K562 (cell line): ENCODE measurements at regions not wholly inside any gene's neighbourhood (a gene's known extent, or its start where the extent isn't known, plus 50 kb on each side); places are given as distances from the start of the nearest gene placed in this dataset.

ENCODE experiments used
- ATAC-seq: fragments of 200-7000 bp; cut with Tn5 transposase; 3 replicates; pipeline ENCODE4 v1.9.1; 2020; ENCODE audit warnings: moderate library complexity
- BruUV-seq: library from RNA; stranded (reverse); fragments of 400-500 nt; replicated peaks from 2 replicates; lab custom pipeline; 2021; lab: Mats Ljungman, UMichigan
- CTCF ChIA-PET: fragments of 300-600 bp; formaldehyde crosslinking; extraction: SDS; loops from one replicate; lab custom pipeline; 2021; ENCODE audit warnings: low intra/inter-chr PET ratio; lab: Yijun Ruan, JAX
- POLR2A ChIA-PET: fragments of 300-600, 350-650 bp; sonication (Branson Sonifier 250); formaldehyde crosslinking; extraction: SDS; loops from one replicate; lab custom pipeline; 2021; ENCODE audit warnings: antibody characterized with exemption, inconsistent platforms; lab: Yijun Ruan, JAX
- DNase-seq, 4 experiments: peaks; one replicate each; pipeline versions ENCODE4 v3.0.0 to v3.0.0-alpha.2; 2011 to 2018; ENCODE audit warnings: low spot score in 3 of 4, mixed read lengths in 3 of 4; ENCODE audit errors: extremely low read depth in 1 of 4
- FAIRE-seq: peaks from 2 replicates; lab custom pipeline; 2011; peaks lifted over from hg19 to GRCh38; lab: Jason Lieb, UNC
- H2AFZ ChIP-seq: 2 replicates; pipeline ENCODE4 v1.6.0; 2011; ENCODE audit warnings: low read depth, low read length, control low read depth, inconsistent platforms
- H3K27ac ChIP-seq: fragments of 200-600 bp; 3 replicates; pipeline ENCODE4 v1.8.0; 2011; ENCODE audit warnings: low read depth, mild to moderate bottlenecking, control low read depth, inconsistent platforms, low read length, moderate library complexity, mixed read lengths; ENCODE audit errors: extremely low read depth
- H3K27me3 ChIP-seq, 2 experiments: fragments of 300-600 bp in 1 of 2; 2 replicates in 1 of 2; 3 replicates in 1 of 2; pipeline versions ENCODE4 v1.6.0 to v1.8.0; 2011; ENCODE audit warnings: inconsistent platforms in 2 of 2, low read length in 2 of 2, mild to moderate bottlenecking in 1 of 2, mixed read lengths in 1 of 2, moderate library complexity in 1 of 2; ENCODE audit not compliant: control insufficient read depth in 2 of 2, insufficient read depth in 2 of 2
- H3K36me3 ChIP-seq: fragments of 300-600 bp; 3 replicates; pipeline ENCODE4 v1.8.0; 2011; ENCODE audit warnings: mild to moderate bottlenecking, low read length, inconsistent platforms; ENCODE audit not compliant: control insufficient read depth, insufficient read depth
- H3K4me1 ChIP-seq, 2 experiments: fragments of 200-600 bp in 1 of 2; replicated peaks in 1 of 2; 2 replicates in 1 of 2; 3 replicates in 1 of 2; pipeline versions ENCODE4 v1.5.1 to v1.8.0; 2011; ENCODE audit warnings: inconsistent platforms in 2 of 2, low read length in 2 of 2, mild to moderate bottlenecking in 1 of 2, mixed read lengths in 1 of 2, moderate library complexity in 1 of 2; ENCODE audit not compliant: control insufficient read depth in 2 of 2, insufficient read depth in 2 of 2
- H3K4me2 ChIP-seq: 2 replicates; pipeline ENCODE4 v1.6.1; 2011; ENCODE audit warnings: low read length, control low read depth, inconsistent platforms, mixed read lengths; ENCODE audit not compliant: insufficient read depth
- H3K4me3 ChIP-seq: fragments of 200-600 bp; sonication (generic), shearing (Covaris generic); 2 replicates; pipeline ENCODE4 v1.5.1; 2016; ENCODE audit warnings: control low read depth, inconsistent platforms
- H3K79me2 ChIP-seq: fragments of 200-600 bp; 3 replicates; pipeline ENCODE4 v1.8.0; 2011; ENCODE audit warnings: low read length, inconsistent platforms; ENCODE audit not compliant: control insufficient read depth, insufficient read depth
- H3K9ac ChIP-seq, 2 experiments: 2 replicates each; pipeline versions ENCODE4 v1.6.0 to v1.6.1; 2011; ENCODE audit warnings: low read depth in 2 of 2, low read length in 2 of 2, control low read depth in 1 of 2, inconsistent platforms in 1 of 2, mild to moderate bottlenecking in 1 of 2, mixed read lengths in 1 of 2; ENCODE audit not compliant: insufficient read depth in 1 of 2
- H3K9me1 ChIP-seq: one replicate; pipeline ENCODE4 v1.6.0; 2011; ENCODE audit warnings: inconsistent platforms, mild to moderate bottlenecking, low read length, moderate library complexity; ENCODE audit not compliant: control insufficient read depth, insufficient read depth
- H3K9me3 ChIP-seq: replicated peaks from 2 replicates; pipeline ENCODE4 v1.5.1; 2011; ENCODE audit warnings: low read depth, low read length, inconsistent platforms; ENCODE audit not compliant: control insufficient read depth, insufficient read depth
- H4K20me1 ChIP-seq: replicated peaks from 2 replicates; pipeline ENCODE4 v1.6.1; 2011; ENCODE audit warnings: low read length, inconsistent platforms, mixed read lengths; ENCODE audit not compliant: control insufficient read depth, insufficient read depth
- COPS2 ChIP-seq: fragments of 450-650 bp; conservative IDR thresholded peaks from 2 replicates; pipeline ENCODE4 v1.6.1; 2016; ENCODE audit warnings: mild to moderate bottlenecking, moderate library complexity
- GABPB2 ChIP-seq: fragments of 250-450 bp; sonication (Bioruptor Pico); conservative IDR thresholded peaks from 2 replicates; pipeline ENCODE4 v1.5.1; 2021; ENCODE audit warnings: mild to moderate bottlenecking
- GATA2 ChIP-seq: sonication (generic); formaldehyde crosslinking; IDR thresholded peaks from 2 replicates; pipeline ENCODE4 v1.4.0; 2020; ENCODE audit warnings: mild to moderate bottlenecking, missing genetic modification reagents
- HDAC2 ChIP-seq: fragments of 450-650 bp; IDR thresholded peaks from 2 replicates; pipeline ENCODE4 v1.6.1; 2016; ENCODE audit warnings: mild to moderate bottlenecking
- MEIS2 ChIP-seq: fragments of 450-650 bp; IDR thresholded peaks from 2 replicates; pipeline ENCODE4 v1.6.1; 2014; ENCODE audit warnings: mild to moderate bottlenecking; ENCODE audit not compliant: partially characterized antibody
- MTA3 ChIP-seq: fragments of 450-650 bp; formaldehyde crosslinking; IDR thresholded peaks from 2 replicates; pipeline ENCODE4 v1.6.1; 2017; ENCODE audit warnings: mild to moderate bottlenecking, borderline replicate concordance
- NELFE ChIP-seq: IDR thresholded peaks from 2 replicates; pipeline ENCODE4 v1.6.1; 2011; ENCODE audit warnings: mild to moderate bottlenecking; ENCODE audit not compliant: insufficient read depth, insufficient read length
- NR4A1 ChIP-seq, 2 experiments: fragments of 250-450 bp in 1 of 2; fragments of 450-650 bp in 1 of 2; sonication (Bioruptor Pico) in 1 of 2; IDR thresholded peaks; 2 replicates each; pipeline versions ENCODE4 v1.4.0 to v1.6.1; 2016 to 2020; ENCODE audit warnings: mild to moderate bottlenecking in 2 of 2, missing compliant biosample characterization in 1 of 2, missing genetic modification characterization in 1 of 2, moderate library complexity in 1 of 2
- PKNOX1 ChIP-seq: fragments of 450-650 bp; IDR thresholded peaks from 2 replicates; pipeline ENCODE4 v1.6.1; 2016
- RBBP5 ChIP-seq: fragments of 200-600 bp; sonication (generic); IDR thresholded peaks from 2 replicates; pipeline ENCODE4 v1.6.1; 2012; ENCODE audit warnings: borderline replicate concordance, mild to moderate bottlenecking, low read length, control low read depth, inconsistent platforms; ENCODE audit not compliant: insufficient read depth, poor library complexity, severe bottlenecking
- SLC30A9 ChIP-seq: fragments of 250-450 bp; sonication (Bioruptor Pico); IDR thresholded peaks from 2 replicates; pipeline ENCODE4 v1.8.0; 2022; ENCODE audit warnings: mild to moderate bottlenecking, moderate library complexity
- YY1 ChIP-seq, 3 experiments: IDR thresholded peaks; 2 replicates each; pipeline ENCODE4 v1.6.1; 2011; ENCODE audit warnings: low read length in 2 of 3, mild to moderate bottlenecking in 2 of 3, moderate library complexity in 2 of 3, borderline replicate concordance in 1 of 3, control low read depth in 1 of 3, low read depth in 1 of 3; ENCODE audit not compliant: insufficient read depth in 3 of 3, insufficient replicate concordance in 2 of 3, control insufficient read depth in 1 of 3, insufficient read length in 1 of 3; ENCODE audit errors: extremely low read depth in 1 of 3
- ZKSCAN1 ChIP-seq: fragments of 150-350 bp; IDR thresholded peaks from 2 replicates; pipeline ENCODE4 v1.6.1; 2016; ENCODE audit warnings: low read depth, low read length
- ZNF224 ChIP-seq: sonication (generic); formaldehyde crosslinking; IDR thresholded peaks from 2 replicates; pipeline ENCODE4 v1.8.0; 2022; ENCODE audit warnings: mild to moderate bottlenecking, missing genetic modification reagents
- WGBS: fragments of 100-300 bp; shearing (Covaris generic); methylation state at CpG from one replicate; pipeline ENCODE4 v1.1.6; 2016; ENCODE audit warnings: low coverage, mixed read lengths; ENCODE audit not compliant: insufficient coverage; ENCODE audit errors: missing lambda C conversion rate; 5-methylcytosine and 5-hydroxymethylcytosine counted together
- in situ Hi-C: fragments of 300-500 bp; cut with MboI; formaldehyde crosslinking; loops from 4 replicates; pipeline ENCODE4 v1.15.0; 2018; ENCODE audit warnings: inconsistent platforms, mixed read lengths
- intact Hi-C: fragments of 100-400 bp; cut with micrococcal nuclease; formaldehyde crosslinking; loops from 2 replicates; pipeline ENCODE4 v1.14.2; 2022
- TF ChIP-seq, protein P1 (sequence below): fragments of 250-450 bp; sonication (Bioruptor Pico); IDR thresholded peaks from 2 replicates; pipeline ENCODE4 v1.4.0; 2020; ENCODE audit warnings: mild to moderate bottlenecking
- TF ChIP-seq, protein P2 (sequence below), 3 experiments: fragments of 200-800 bp in 1 of 3; fragments of 250-450 bp in 1 of 3; fragments of 450-650 bp in 1 of 3; sonication (Bioruptor Pico) in 1 of 3; sonication (Bioruptor generic) in 1 of 3; formaldehyde crosslinking in 1 of 3; IDR thresholded peaks; 2 replicates each; pipeline versions ENCODE4 v1.6.1 to v1.8.0; 2016 to 2022; ENCODE audit warnings: mild to moderate bottlenecking in 2 of 3, missing genetic modification characterization in 2 of 3, missing compliant biosample characterization in 1 of 3, moderate library complexity in 1 of 3

DNA sequence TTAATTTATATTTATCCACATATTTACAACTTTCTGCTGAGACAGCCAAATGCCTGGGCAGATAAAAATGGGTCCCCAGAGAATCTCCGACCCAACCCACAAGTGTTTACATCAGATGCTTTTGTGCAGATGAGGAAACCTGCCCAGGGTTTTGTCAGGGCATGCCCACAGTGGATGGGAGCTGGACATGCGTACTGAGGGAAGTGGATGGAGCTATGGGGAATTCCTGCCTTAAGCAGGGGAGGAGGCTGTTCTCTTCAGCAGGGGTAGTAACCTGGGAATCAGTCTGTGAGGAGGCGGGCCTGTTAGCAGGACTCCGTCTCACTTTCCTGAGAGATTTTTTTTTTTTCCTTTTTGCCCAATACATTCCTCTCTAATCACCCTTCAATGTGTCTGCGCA lies 122.9 kb downstream of the RFC3 start:
- Histone ChIP-seq H4K20me1 (no peaks in the 10 kb centered on the region), H3K79me2 (no peaks in the 10 kb centered on the region), H3K9ac (no peak overlapping the region), H2AFZ (no peak overlapping the region), H3K4me1 (no peaks in the 10 kb centered on the region), H3K4me2 (no peak overlapping the region), H3K9me1 (no peaks in the 10 kb centered on the region), H3K27ac (no peak overlapping the region), H3K4me3 (no peak overlapping the region), H3K36me3 (no peaks in the 10 kb centered on the region), H3K27me3 (no peaks in the 10 kb centered on the region), H3K9me3 (no peaks in the 10 kb centered on the region)
- WGBS = 5% methylated on average over 3 of the region's 5 CpGs
- no TSS peak for BruUV-seq
- intact Hi-C loops (no loop called here), in situ Hi-C loops (loop anchor here (25.0 kb wide), 1 partner anchor 1221 kb away; no protein-coding TSS in a partner anchor)
- no peak for FAIRE-seq
- no peak for DNase-seq
- ChIA-PET CTCF (no interaction called here), POLR2A (no interaction called here)
- no peak for ATAC-seq
- TF ChIP-seq, protein P1, sequence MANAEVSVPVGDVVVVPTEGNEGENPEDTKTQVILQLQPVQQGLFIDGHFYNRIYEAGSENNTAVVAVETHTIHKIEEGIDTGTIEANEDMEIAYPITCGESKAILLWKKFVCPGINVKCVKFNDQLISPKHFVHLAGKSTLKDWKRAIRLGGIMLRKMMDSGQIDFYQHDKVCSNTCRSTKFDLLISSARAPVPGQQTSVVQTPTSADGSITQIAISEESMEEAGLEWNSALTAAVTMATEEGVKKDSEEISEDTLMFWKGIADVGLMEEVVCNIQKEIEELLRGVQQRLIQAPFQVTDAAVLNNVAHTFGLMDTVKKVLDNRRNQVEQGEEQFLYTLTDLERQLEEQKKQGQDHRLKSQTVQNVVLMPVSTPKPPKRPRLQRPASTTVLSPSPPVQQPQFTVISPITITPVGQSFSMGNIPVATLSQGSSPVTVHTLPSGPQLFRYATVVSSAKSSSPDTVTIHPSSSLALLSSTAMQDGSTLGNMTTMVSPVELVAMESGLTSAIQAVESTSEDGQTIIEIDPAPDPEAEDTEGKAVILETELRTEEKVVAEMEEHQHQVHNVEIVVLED (CRISPR knock-in tag) = no peak
- TF ChIP-seq ZKSCAN1 = no peak
- TF ChIP-seq PKNOX1 = no peak
- no peak for TF ChIP-seq MTA3
- TF ChIP-seq GABPB2 (CRISPR knock-in tag) = no peak
- TF ChIP-seq SLC30A9 (CRISPR knock-in tag) = no peak
- no peak for TF ChIP-seq HDAC2
- no peak for TF ChIP-seq RBBP5
- no peak for TF ChIP-seq YY1 (IDR thresholded peaks at IDR 0.05; ENCODE audit: borderline replicate concordance in 1 of 3, control insufficient read depth in 1 of 3, extremely low read depth in 1 of 3, insufficient read depth in 3 of 3, insufficient read length in 1 of 3, insufficient replicate concordance in 2 of 3, low read depth in 1 of 3, low read length in 2 of 3)
- TF ChIP-seq NR4A1 (CRISPR knock-in tag; IDR thresholded peaks at IDR 0.05) = no peak
- no peak for TF ChIP-seq NR4A1 (tag; IDR thresholded peaks at IDR 0.05)
- TF ChIP-seq COPS2 = no peak
- no peak for TF ChIP-seq GATA2
- TF ChIP-seq ZNF224 = no peak
- TF ChIP-seq, protein P2, sequence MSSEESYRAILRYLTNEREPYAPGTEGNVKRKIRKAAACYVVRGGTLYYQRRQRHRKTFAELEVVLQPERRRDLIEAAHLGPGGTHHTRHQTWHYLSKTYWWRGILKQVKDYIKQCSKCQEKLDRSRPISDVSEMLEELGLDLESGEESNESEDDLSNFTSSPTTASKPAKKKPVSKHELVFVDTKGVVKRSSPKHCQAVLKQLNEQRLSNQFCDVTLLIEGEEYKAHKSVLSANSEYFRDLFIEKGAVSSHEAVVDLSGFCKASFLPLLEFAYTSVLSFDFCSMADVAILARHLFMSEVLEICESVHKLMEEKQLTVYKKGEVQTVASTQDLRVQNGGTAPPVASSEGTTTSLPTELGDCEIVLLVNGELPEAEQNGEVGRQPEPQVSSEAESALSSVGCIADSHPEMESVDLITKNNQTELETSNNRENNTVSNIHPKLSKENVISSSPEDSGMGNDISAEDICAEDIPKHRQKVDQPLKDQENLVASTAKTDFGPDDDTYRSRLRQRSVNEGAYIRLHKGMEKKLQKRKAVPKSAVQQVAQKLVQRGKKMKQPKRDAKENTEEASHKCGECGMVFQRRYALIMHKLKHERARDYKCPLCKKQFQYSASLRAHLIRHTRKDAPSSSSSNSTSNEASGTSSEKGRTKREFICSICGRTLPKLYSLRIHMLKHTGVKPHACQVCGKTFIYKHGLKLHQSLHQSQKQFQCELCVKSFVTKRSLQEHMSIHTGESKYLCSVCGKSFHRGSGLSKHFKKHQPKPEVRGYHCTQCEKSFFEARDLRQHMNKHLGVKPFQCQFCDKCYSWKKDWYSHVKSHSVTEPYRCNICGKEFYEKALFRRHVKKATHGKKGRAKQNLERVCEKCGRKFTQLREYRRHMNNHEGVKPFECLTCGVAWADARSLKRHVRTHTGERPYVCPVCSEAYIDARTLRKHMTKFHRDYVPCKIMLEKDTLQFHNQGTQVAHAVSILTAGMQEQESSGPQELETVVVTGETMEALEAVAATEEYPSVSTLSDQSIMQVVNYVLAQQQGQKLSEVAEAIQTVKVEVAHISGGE (CRISPR knock-in tag; IDR thresholded peaks at IDR 0.05) = no peak
- TF ChIP-seq NELFE = no peak
- no peak for TF ChIP-seq MEIS2
